ENCODE measurements at regions not wholly inside any gene's neighbourhood (a gene's known extent, or its start where the extent isn't known, plus 50 kb on each side); places are given as distances from the start of the nearest gene placed in this dataset.

- no peak for DNase-seq (ENCODE audit: low read depth)
- ChIA-PET POLR2A (no interaction called here), CTCF (no interaction called here)
- no peak for TF ChIP-seq CTCF (IDR thresholded peaks at IDR 0.05; ENCODE audit: insufficient read depth, low read depth, low read length)
- Histone ChIP-seq H3K36me3 (ENCODE audit: control insufficient read depth, insufficient read depth, low read length) (no peaks in the 10 kb centered on the region), H3K4me3 (ENCODE audit: low read depth, low read length) (no peak overlapping the region), H3K27me3 (ENCODE audit: control insufficient read depth, insufficient read depth, low read length) (no peaks in the 10 kb centered on the region)
Measured at GRCh38 chr9:88664773-88665172, 129.8 kb downstream of the NXNL2 start.

- POLR2A ChIA-PET = no interaction called here
- CTCF ChIA-PET = interaction anchor here (1.1 kb wide), 1 partner anchor 12 kb away, joined by 4 read pairs; no protein-coding TSS in a partner anchor
- no peak for DNase-seq (ENCODE audit: low read depth)
- H3K4me3 ChIP-seq (ENCODE audit: low read depth, low read length) = no peak overlapping the region
- no peak for TF ChIP-seq CTCF (IDR thresholded peaks at IDR 0.05; ENCODE audit: insufficient read depth, low read depth, low read length)
- H3K36me3 ChIP-seq (ENCODE audit: control insufficient read depth, insufficient read depth, low read length) = no peaks in the 10 kb centered on the region
- H3K27me3 ChIP-seq (ENCODE audit: control insufficient read depth, insufficient read depth, low read length) = no peaks in the 10 kb centered on the region
Measured at GRCh38 chr9:88672874-88673689, 138.1 kb downstream of the NXNL2 start.

GRCh38 chr9:88673886-88674285 is 138.9 kb downstream of the NXNL2 start:
- Histone ChIP-seq H3K36me3 (ENCODE audit: control insufficient read depth, insufficient read depth, low read length) (no peaks in the 10 kb centered on the region), H3K4me3 (ENCODE audit: low read depth, low read length) (no peak overlapping the region), H3K27me3 (ENCODE audit: control insufficient read depth, insufficient read depth, low read length) (no peaks in the 10 kb centered on the region)
- ChIA-PET CTCF (interaction anchor here (1.1 kb wide), 1 partner anchor 13 kb away, joined by 4 read pairs; no protein-coding TSS in a partner anchor), POLR2A (no interaction called here)
- DNase-seq (ENCODE audit: low read depth) = no peak
- TF ChIP-seq CTCF (IDR thresholded peaks at IDR 0.05; ENCODE audit: insufficient read depth, low read depth, low read length) = no peak

GRCh38 chr9:88676644-88677043 is 141.7 kb downstream of the NXNL2 start:
- Histone ChIP-seq H3K36me3 (ENCODE audit: control insufficient read depth, insufficient read depth, low read length) (no peaks in the 10 kb centered on the region), H3K27me3 (ENCODE audit: control insufficient read depth, insufficient read depth, low read length) (no peaks in the 10 kb centered on the region), H3K4me3 (ENCODE audit: low read depth, low read length) (no peak overlapping the region)
- CTCF ChIA-PET = interaction anchor here (0.8 kb wide), 1 partner anchor 12 kb away, joined by 4 read pairs; no protein-coding TSS in a partner anchor
- DNase-seq (ENCODE audit: low read depth) = no peak
- POLR2A ChIA-PET = no interaction called here
- TF ChIP-seq CTCF (IDR thresholded peaks at IDR 0.05; ENCODE audit: insufficient read depth, low read depth, low read length) = no peak

- TF ChIP-seq CTCF (IDR thresholded peaks at IDR 0.05; ENCODE audit: insufficient read depth, low read depth, low read length) = no peak
- Histone ChIP-seq H3K4me3 (ENCODE audit: low read depth, low read length) (no peak overlapping the region), H3K27me3 (ENCODE audit: control insufficient read depth, insufficient read depth, low read length) (no peaks in the 10 kb centered on the region), H3K36me3 (ENCODE audit: control insufficient read depth, insufficient read depth, low read length) (no peaks in the 10 kb centered on the region)
- no peak for DNase-seq (ENCODE audit: low read depth)
- ChIA-PET CTCF (interaction anchor here (0.8 kb wide), 1 partner anchor 15 kb away, joined by 3 read pairs; no protein-coding TSS in a partner anchor), POLR2A (no interaction called here)
Measured at GRCh38 chr9:88678008-88678407, 143.0 kb downstream of the NXNL2 start.

Measured in BJ (cell line).